Activated CD4-positive, alpha-beta T cell treated with anti-CD3 and anti-CD28 coated beads, Interleukin-2, amount 10 ng/mL, durations not matched to agents 7 days and 5 days (primary cell): ENCODE measurements at regions not wholly inside any gene's neighbourhood (a gene's known extent, or its start where the extent isn't known, plus 50 kb on each side); places are given as distances from the start of the nearest gene placed in this dataset.

Experiments used
- CTCF ChIA-PET: fragments of 350-600 bp; sonication (Branson Sonifier 250); formaldehyde crosslinking; loops from one replicate; lab custom pipeline; 2021; ENCODE audit warnings: antibody characterized with exemption; lab: Charles Lee
- POLR2A ChIA-PET: fragments of 350-600 bp; sonication (Branson Sonifier 250); formaldehyde crosslinking; loops from one replicate; lab custom pipeline; 2021; ENCODE audit warnings: antibody characterized with exemption; lab: Charles Lee
- DNase-seq: peaks from one replicate; pipeline ENCODE4 v3.0.0-alpha.2; 2020
- H3K27ac Mint-ChIP-seq: one replicate; pipeline ENCODE4 v1.8.0; 2021; ENCODE audit warnings: mild to moderate bottlenecking, moderate library complexity, mixed read lengths
- H3K27me3 Mint-ChIP-seq: one replicate; pipeline ENCODE4 v1.8.0; 2021; ENCODE audit warnings: mixed read lengths
- H3K36me3 Mint-ChIP-seq: one replicate; pipeline ENCODE4 v1.8.0; 2021; ENCODE audit warnings: low read depth, mixed read lengths
- H3K4me1 Mint-ChIP-seq: one replicate; pipeline ENCODE4 v1.8.0; 2021; ENCODE audit warnings: mixed read lengths
- H3K4me3 Mint-ChIP-seq: one replicate; pipeline ENCODE4 v1.8.0; 2021; ENCODE audit warnings: mild to moderate bottlenecking, moderate library complexity, mixed read lengths
- H3K9me3 Mint-ChIP-seq: one replicate; pipeline ENCODE4 v1.8.0; 2021; ENCODE audit warnings: mixed read lengths

GRCh38 chr15:39074341-39074985 is 506.4 kb upstream of the THBS1 start:
- H3K4me1 Mint-ChIP-seq: no peaks in the 10 kb centered on the region
- ChIA-PET CTCF (no interaction called here), POLR2A (no interaction called here)
- no peak overlapping the region for H3K27ac Mint-ChIP-seq
- no peaks in the 10 kb centered on the region for H3K36me3 Mint-ChIP-seq
- no peak for DNase-seq
- peaks cover 2% of the 10 kb centered on the region for H3K27me3 Mint-ChIP-seq
- H3K9me3 Mint-ChIP-seq: no peaks in the 10 kb centered on the region
- no peak overlapping the region for H3K4me3 Mint-ChIP-seq

- no peak for DNase-seq
- no peaks in the 10 kb centered on the region for H3K36me3 Mint-ChIP-seq
- H3K9me3 Mint-ChIP-seq: no peaks in the 10 kb centered on the region
- ChIA-PET POLR2A (no interaction called here), CTCF (no interaction called here)
- peaks cover 2% of the 10 kb centered on the region for H3K27me3 Mint-ChIP-seq
- no peak overlapping the region for H3K4me3 Mint-ChIP-seq
- H3K4me1 Mint-ChIP-seq: no peaks in the 10 kb centered on the region
- no peak overlapping the region for H3K27ac Mint-ChIP-seq
Measured at GRCh38 chr15:39075311-39075710, 505.6 kb upstream of the THBS1 start.

GRCh38 chr15:39075756-39076341 is 505.0 kb upstream of the THBS1 start:
- no peak for DNase-seq
- ChIA-PET POLR2A (no interaction called here), CTCF (no interaction called here)
- H3K27me3 Mint-ChIP-seq: peaks cover 2% of the 10 kb centered on the region
- H3K4me1 Mint-ChIP-seq: no peaks in the 10 kb centered on the region
- H3K4me3 Mint-ChIP-seq: no peak overlapping the region
- no peaks in the 10 kb centered on the region for H3K9me3 Mint-ChIP-seq
- H3K27ac Mint-ChIP-seq: no peak overlapping the region
- no peaks in the 10 kb centered on the region for H3K36me3 Mint-ChIP-seq

- no peaks in the 10 kb centered on the region for H3K9me3 Mint-ChIP-seq
Measured at GRCh38 chr15:39078026-39078425, 502.9 kb upstream of the THBS1 start.

GRCh38 chr15:39079296-39079847 is 501.5 kb upstream of the THBS1 start:
- Mint-ChIP-seq H3K36me3 (no peaks in the 10 kb centered on the region), H3K27me3 (peaks cover 2% of the 10 kb centered on the region), H3K4me3 (no peak overlapping the region), H3K4me1 (no peaks in the 10 kb centered on the region), H3K27ac (no peak overlapping the region), H3K9me3 (no peaks in the 10 kb centered on the region)
- ChIA-PET CTCF (interaction anchor here (0.6 kb wide), 1 partner anchor 246 kb away, joined by 3 read pairs; no protein-coding TSS in a partner anchor), POLR2A (no interaction called here)
- DNase-seq: no peak

More at GRCh38 chr15:39078026-39078425, 502.9 kb upstream of the THBS1 start:
- Mint-ChIP-seq H3K27me3 (peaks cover 2% of the 10 kb centered on the region), H3K27ac (no peak overlapping the region), H3K4me1 (no peaks in the 10 kb centered on the region), H3K4me3 (no peak overlapping the region), H3K36me3 (no peaks in the 10 kb centered on the region)
- DNase-seq: no peak
- ChIA-PET CTCF (no interaction called here), POLR2A (no interaction called here)

GRCh38 chr15:39083213-39083612 is 497.7 kb upstream of the THBS1 start:
- Mint-ChIP-seq H3K4me1 (peaks cover 4% of the 10 kb centered on the region), H3K4me3 (no peak overlapping the region), H3K27me3 (peaks cover 9% of the 10 kb centered on the region), H3K36me3 (no peaks in the 10 kb centered on the region), H3K9me3 (no peaks in the 10 kb centered on the region), H3K27ac (no peak overlapping the region)
- DNase-seq: no peak
- ChIA-PET CTCF (no interaction called here), POLR2A (no interaction called here)

GRCh38 chr15:39084674-39085530 is 496.0 kb upstream of the THBS1 start:
- Mint-ChIP-seq H3K36me3 (no peaks in the 10 kb centered on the region), H3K4me3 (no peak overlapping the region), H3K9me3 (no peaks in the 10 kb centered on the region), H3K27me3 (peaks cover 17% of the 10 kb centered on the region), H3K27ac (no peak overlapping the region), H3K4me1 (peaks cover 4% of the 10 kb centered on the region)
- POLR2A ChIA-PET: no interaction called here
- DNase-seq: no peak
- CTCF ChIA-PET: interaction anchor here (0.6 kb wide), 1 partner anchor 41 kb away, joined by 3 read pairs; no protein-coding TSS in a partner anchor

GRCh38 chr15:39086641-39087040 is 494.2 kb upstream of the THBS1 start:
- H3K27ac Mint-ChIP-seq: no peak overlapping the region
- H3K9me3 Mint-ChIP-seq: no peaks in the 10 kb centered on the region
- ChIA-PET POLR2A (no interaction called here), CTCF (no interaction called here)
- no peak overlapping the region for H3K4me3 Mint-ChIP-seq
- peaks cover 17% of the 10 kb centered on the region for H3K27me3 Mint-ChIP-seq
- no peak for DNase-seq
- peaks cover 4% of the 10 kb centered on the region for H3K4me1 Mint-ChIP-seq
- no peaks in the 10 kb centered on the region for H3K36me3 Mint-ChIP-seq

GRCh38 chr15:39088156-39088555 is 492.7 kb upstream of the THBS1 start:
- Mint-ChIP-seq H3K4me3 (no peak overlapping the region), H3K36me3 (no peaks in the 10 kb centered on the region), H3K27ac (no peak overlapping the region), H3K4me1 (peaks cover 4% of the 10 kb centered on the region), H3K9me3 (no peaks in the 10 kb centered on the region), H3K27me3 (peaks cover 17% of the 10 kb centered on the region)
- ChIA-PET CTCF (no interaction called here), POLR2A (no interaction called here)
- no peak for DNase-seq

- DNase-seq: no peak
- Mint-ChIP-seq H3K4me1 (no peaks in the 10 kb centered on the region), H3K36me3 (no peaks in the 10 kb centered on the region), H3K27me3 (peaks cover 10% of the 10 kb centered on the region), H3K9me3 (no peaks in the 10 kb centered on the region), H3K4me3 (no peak overlapping the region), H3K27ac (no peak overlapping the region)
- POLR2A ChIA-PET: no interaction called here
- CTCF ChIA-PET: no interaction called here
Measured at GRCh38 chr15:39092354-39092753, 488.5 kb upstream of the THBS1 start.

- no peaks in the 10 kb centered on the region for H3K36me3 Mint-ChIP-seq
- CTCF ChIA-PET: no interaction called here
- no peak overlapping the region for H3K27ac Mint-ChIP-seq
- H3K27me3 Mint-ChIP-seq: peaks cover 14% of the 10 kb centered on the region
- H3K4me3 Mint-ChIP-seq: no peak overlapping the region
- no peaks in the 10 kb centered on the region for H3K9me3 Mint-ChIP-seq
- POLR2A ChIA-PET: no interaction called here
- DNase-seq: no peak
- no peaks in the 10 kb centered on the region for H3K4me1 Mint-ChIP-seq
Measured at GRCh38 chr15:39092761-39093160, 488.1 kb upstream of the THBS1 start.

GRCh38 chr15:39094116-39094515 is 486.8 kb upstream of the THBS1 start:
- H3K27me3 Mint-ChIP-seq: peaks cover 21% of the 10 kb centered on the region
- no peaks in the 10 kb centered on the region for H3K36me3 Mint-ChIP-seq
- no peaks in the 10 kb centered on the region for H3K9me3 Mint-ChIP-seq
- no peaks in the 10 kb centered on the region for H3K4me1 Mint-ChIP-seq
- POLR2A ChIA-PET: no interaction called here
- H3K27ac Mint-ChIP-seq: no peak overlapping the region
- no peak overlapping the region for H3K4me3 Mint-ChIP-seq
- no peak for DNase-seq
- CTCF ChIA-PET: no interaction called here
